Loucy (cell line): ENCODE measurements at regions not wholly inside any gene's neighbourhood (a gene's known extent, or its start where the extent isn't known, plus 50 kb on each side); places are given as distances from the start of the nearest gene placed in this dataset.

Experiments used
- H2AFZ ChIP-seq: fragments of 200-600 bp; sonication (generic); 2 replicates; pipeline ENCODE4 v1.6.0; 2016; ENCODE audit warnings: antibody characterized with exemption, mild to moderate bottlenecking, low read length, moderate library complexity
- H3F3A ChIP-seq: fragments of 200-600 bp; 2 replicates; pipeline ENCODE4 v1.6.0; 2016; ENCODE audit warnings: antibody characterized with exemption, low read depth, mild to moderate bottlenecking
- H3K27me3 ChIP-seq: fragments of 200-600 bp; sonication (generic); 2 replicates; pipeline ENCODE4 v1.6.1; 2014; ENCODE audit warnings: low read length, mild to moderate bottlenecking; ENCODE audit not compliant: insufficient read depth, poor library complexity, severe bottlenecking
- H3K36me3 ChIP-seq: fragments of 200-600 bp; sonication (generic); 2 replicates; pipeline ENCODE4 v1.6.1; 2016; ENCODE audit warnings: low read length; ENCODE audit not compliant: insufficient read depth
- H3K4me1 ChIP-seq: fragments of 200-600 bp; sonication (generic); 2 replicates; pipeline ENCODE4 v1.5.1; 2014; ENCODE audit warnings: low read length, mild to moderate bottlenecking; ENCODE audit not compliant: insufficient read depth, poor library complexity, severe bottlenecking
- H3K4me2 ChIP-seq: fragments of 200-600 bp; sonication (generic); 2 replicates; pipeline ENCODE4 v1.6.0; 2014; ENCODE audit warnings: antibody characterized with exemption, low read length, low read depth, mild to moderate bottlenecking; ENCODE audit not compliant: poor library complexity, severe bottlenecking
- H3K4me3 ChIP-seq: fragments of 200-600 bp; sonication (generic); 2 replicates; pipeline ENCODE4 v1.5.1; 2014; ENCODE audit warnings: low read length, mild to moderate bottlenecking, mixed read lengths; ENCODE audit not compliant: poor library complexity, severe bottlenecking
- H3K79me2 ChIP-seq: fragments of 200-600 bp; sonication (generic); 2 replicates; pipeline ENCODE4 v1.6.1; 2014; ENCODE audit warnings: low read length; ENCODE audit not compliant: insufficient read depth
- H3K9ac ChIP-seq: fragments of 200-600 bp; sonication (generic); 2 replicates; pipeline ENCODE4 v1.6.0; 2014; ENCODE audit warnings: mild to moderate bottlenecking, low read depth, low read length, moderate library complexity; ENCODE audit not compliant: poor library complexity, severe bottlenecking
- H3K9me2 ChIP-seq: fragments of 200-600 bp; sonication (generic); replicated peaks from 2 replicates; pipeline ENCODE4 v1.6.1; 2016; ENCODE audit warnings: low read depth, low read length, mixed read lengths
- H3K9me3 ChIP-seq: fragments of 200-600 bp; sonication (generic); 2 replicates; pipeline ENCODE4 v1.6.1; 2014; ENCODE audit warnings: mild to moderate bottlenecking, antibody characterized with exemption, low read length, low read depth; ENCODE audit not compliant: insufficient read depth
- H4K20me1 ChIP-seq: fragments of 200-600 bp; sonication (generic); 2 replicates; pipeline ENCODE4 v1.6.0; 2014; ENCODE audit warnings: antibody characterized with exemption, low read length, mild to moderate bottlenecking; ENCODE audit not compliant: insufficient read depth, poor library complexity, severe bottlenecking
- EZH2phosphoT487 ChIP-seq: fragments of 200-600 bp; IDR thresholded peaks from 2 replicates; pipeline ENCODE4 v1.6.1; 2018; ENCODE audit warnings: antibody characterized with exemption, mild to moderate bottlenecking, moderate library complexity, borderline replicate concordance
- TF ChIP-seq, protein P1 (sequence below): fragments of 200-600 bp; sonication (generic); conservative IDR thresholded peaks from 2 replicates; pipeline ENCODE4 v1.5.1; 2014; ENCODE audit warnings: mild to moderate bottlenecking, antibody characterized with exemption, low read length

DNA sequence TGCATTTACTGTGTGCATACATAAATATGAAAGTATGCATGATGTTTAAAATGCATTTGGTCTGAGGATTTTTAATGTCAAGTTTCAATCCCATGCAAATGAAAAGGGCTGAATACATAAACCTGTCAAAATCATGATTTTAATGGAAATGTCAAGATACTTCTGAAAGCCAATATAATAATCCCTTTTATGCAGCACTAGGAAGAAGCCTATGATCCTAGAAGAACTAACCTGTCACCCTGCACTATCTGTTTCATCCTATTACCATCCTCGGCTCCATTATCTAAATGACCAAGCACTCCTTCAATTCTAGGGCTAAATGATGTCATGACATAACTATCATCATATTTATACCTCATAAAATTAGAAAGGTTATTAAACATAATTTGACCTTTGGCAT is 2229.4 kb upstream of the WWC1 start:
- H4K20me1 ChIP-seq, result no peaks in the 10 kb centered on the region
- no peaks in the 10 kb centered on the region for H3K79me2 ChIP-seq
- H3F3A ChIP-seq, result no peaks in the 10 kb centered on the region
- no peak overlapping the region for H2AFZ ChIP-seq
- H3K9me2 ChIP-seq, result no peaks in the 10 kb centered on the region
- no peak overlapping the region for H3K9ac ChIP-seq
- H3K9me3 ChIP-seq, result no peaks in the 10 kb centered on the region
- no peak overlapping the region for H3K4me3 ChIP-seq
- H3K4me1 ChIP-seq, result no peaks in the 10 kb centered on the region
- no peak overlapping the region for H3K4me2 ChIP-seq
- TF ChIP-seq, protein P1, sequence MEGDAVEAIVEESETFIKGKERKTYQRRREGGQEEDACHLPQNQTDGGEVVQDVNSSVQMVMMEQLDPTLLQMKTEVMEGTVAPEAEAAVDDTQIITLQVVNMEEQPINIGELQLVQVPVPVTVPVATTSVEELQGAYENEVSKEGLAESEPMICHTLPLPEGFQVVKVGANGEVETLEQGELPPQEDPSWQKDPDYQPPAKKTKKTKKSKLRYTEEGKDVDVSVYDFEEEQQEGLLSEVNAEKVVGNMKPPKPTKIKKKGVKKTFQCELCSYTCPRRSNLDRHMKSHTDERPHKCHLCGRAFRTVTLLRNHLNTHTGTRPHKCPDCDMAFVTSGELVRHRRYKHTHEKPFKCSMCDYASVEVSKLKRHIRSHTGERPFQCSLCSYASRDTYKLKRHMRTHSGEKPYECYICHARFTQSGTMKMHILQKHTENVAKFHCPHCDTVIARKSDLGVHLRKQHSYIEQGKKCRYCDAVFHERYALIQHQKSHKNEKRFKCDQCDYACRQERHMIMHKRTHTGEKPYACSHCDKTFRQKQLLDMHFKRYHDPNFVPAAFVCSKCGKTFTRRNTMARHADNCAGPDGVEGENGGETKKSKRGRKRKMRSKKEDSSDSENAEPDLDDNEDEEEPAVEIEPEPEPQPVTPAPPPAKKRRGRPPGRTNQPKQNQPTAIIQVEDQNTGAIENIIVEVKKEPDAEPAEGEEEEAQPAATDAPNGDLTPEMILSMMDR, result no peak
- no peak for TF ChIP-seq EZH2phosphoT487
- no peaks in the 10 kb centered on the region for H3K27me3 ChIP-seq
- no peaks in the 10 kb centered on the region for H3K36me3 ChIP-seq

DNA sequence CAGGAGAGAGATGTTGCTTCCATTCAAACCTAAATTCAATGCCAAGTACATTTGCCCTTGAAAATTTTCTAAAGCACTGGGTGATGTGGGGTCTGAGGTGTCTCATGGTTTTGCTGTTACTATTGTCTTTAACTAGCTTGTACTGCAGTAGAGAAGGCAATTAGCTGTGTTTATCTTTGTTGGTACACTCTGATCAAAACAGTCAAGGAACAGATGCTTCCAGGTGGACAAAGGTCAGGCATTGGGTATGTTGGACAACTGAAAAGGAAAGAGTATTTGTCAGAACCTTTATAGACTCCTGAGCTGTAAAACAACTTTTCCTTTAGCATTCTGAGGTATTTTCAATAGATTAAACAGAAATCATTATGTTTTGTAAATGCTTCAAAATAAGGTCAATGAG is 2228.7 kb upstream of the WWC1 start:
- H2AFZ ChIP-seq, result no peak overlapping the region
- no peak for TF ChIP-seq EZH2phosphoT487
- TF ChIP-seq, protein P1, result no peak

DNA sequence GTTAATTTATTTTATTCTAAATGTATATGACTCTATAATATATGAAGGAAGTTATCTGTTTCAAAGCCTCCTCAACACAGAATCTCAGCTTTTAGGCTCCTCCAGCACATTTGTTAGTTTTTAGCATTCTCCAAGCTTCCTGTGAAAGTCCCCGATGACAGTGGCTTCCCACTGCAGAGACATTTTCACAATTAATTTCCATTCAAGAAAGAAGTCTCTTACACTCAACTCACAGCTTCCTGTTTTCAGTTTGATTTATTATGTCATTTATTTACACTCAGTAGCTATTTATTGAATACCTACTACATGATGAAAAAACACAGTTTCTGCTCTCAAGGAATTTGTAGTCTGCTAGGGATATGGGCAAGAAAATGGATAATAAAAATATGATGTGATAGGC is 2228.2 kb upstream of the WWC1 start:
- Histone ChIP-seq H3K9me3 (no peaks in the 10 kb centered on the region), H3K4me2 (no peak overlapping the region)

More for the DNA sequence above, 2228.7 kb upstream of the WWC1 start:
- Histone ChIP-seq H3K36me3 (no peaks in the 10 kb centered on the region), H3K4me2 (no peak overlapping the region), H3K79me2 (no peaks in the 10 kb centered on the region), H3K4me1 (no peaks in the 10 kb centered on the region), H3F3A (no peaks in the 10 kb centered on the region), H3K4me3 (no peak overlapping the region), H3K9me2 (no peaks in the 10 kb centered on the region), H3K27me3 (no peaks in the 10 kb centered on the region), H4K20me1 (no peaks in the 10 kb centered on the region), H3K9ac (no peak overlapping the region), H3K9me3 (no peaks in the 10 kb centered on the region)

More for the DNA sequence above, 2228.2 kb upstream of the WWC1 start:
- TF ChIP-seq, protein P1, result no peak
- TF ChIP-seq EZH2phosphoT487, result no peak
- H3F3A ChIP-seq, result no peaks in the 10 kb centered on the region
- H3K9ac ChIP-seq, result no peak overlapping the region
- no peak overlapping the region for H2AFZ ChIP-seq
- H3K4me1 ChIP-seq, result no peaks in the 10 kb centered on the region
- H3K79me2 ChIP-seq, result no peaks in the 10 kb centered on the region
- H3K9me2 ChIP-seq, result no peaks in the 10 kb centered on the region
- H4K20me1 ChIP-seq, result no peaks in the 10 kb centered on the region
- no peaks in the 10 kb centered on the region for H3K27me3 ChIP-seq
- no peaks in the 10 kb centered on the region for H3K36me3 ChIP-seq
- no peak overlapping the region for H3K4me3 ChIP-seq
